GM23338 (cell line): ENCODE measurements at regions not wholly inside any gene's neighbourhood (a gene's known extent, or its start where the extent isn't known, plus 50 kb on each side); places are given as distances from the start of the nearest gene placed in this dataset.

Experiments
- ATAC-seq: fragments of 200-7000 bp; cut with Tn5 transposase; 3 replicates; pipeline ENCODE4 v1.9.1; 2020
- DNase-seq: peaks from one replicate; pipeline ENCODE4 v3.0.0-alpha.2; 2015; ENCODE audit warnings: low spot score
- H2AFZ ChIP-seq: fragments of 200-600 bp; sonication (generic); 2 replicates; pipeline ENCODE4 v1.8.0; 2016; ENCODE audit warnings: antibody characterized with exemption, mild to moderate bottlenecking, moderate library complexity
- H3F3A ChIP-seq: fragments of 200-600 bp; sonication (generic); replicated peaks from 2 replicates; pipeline ENCODE4 v1.8.0; 2017; ENCODE audit warnings: antibody characterized with exemption, mixed run types, low read depth
- H3K27ac ChIP-seq: fragments of 200-600 bp; sonication (generic); 2 replicates; pipeline ENCODE4 v1.6.1; 2016; ENCODE audit warnings: low read depth
- H3K27me3 ChIP-seq: fragments of 200-600 bp; sonication (generic); 2 replicates; pipeline ENCODE4 v1.8.0; 2016; ENCODE audit warnings: mild to moderate bottlenecking, mixed run types, moderate library complexity; ENCODE audit not compliant: insufficient read depth
- H3K36me3 ChIP-seq: fragments of 200-600 bp; sonication (generic); 2 replicates; pipeline ENCODE4 v1.8.0; 2016; ENCODE audit warnings: mild to moderate bottlenecking; ENCODE audit not compliant: insufficient read depth
- H3K4me1 ChIP-seq: fragments of 200-600 bp; sonication (generic); 2 replicates; pipeline ENCODE4 v1.8.0; 2016; ENCODE audit warnings: mild to moderate bottlenecking, moderate library complexity; ENCODE audit not compliant: insufficient read depth
- H3K4me2 ChIP-seq: fragments of 200-600 bp; sonication (generic); 2 replicates; pipeline ENCODE4 v1.7.1; 2017; ENCODE audit warnings: mixed run types
- H3K4me3 ChIP-seq: fragments of 200-600 bp; sonication (generic); 2 replicates; pipeline ENCODE4 v1.6.1; 2016; ENCODE audit warnings: mixed run types
- H3K79me2 ChIP-seq: fragments of 200-600 bp; sonication (generic); replicated peaks from 2 replicates; pipeline ENCODE4 v1.8.0; 2017; ENCODE audit warnings: mild to moderate bottlenecking; ENCODE audit not compliant: insufficient read depth
- H3K9me2 ChIP-seq: fragments of 200-600 bp; sonication (generic); 2 replicates; pipeline ENCODE4 v1.8.0; 2017; ENCODE audit not compliant: insufficient read depth
- H4K20me1 ChIP-seq: fragments of 200-600 bp; sonication (generic); replicated peaks from 2 replicates; pipeline ENCODE4 v1.8.0; 2017; ENCODE audit warnings: mild to moderate bottlenecking; ENCODE audit not compliant: insufficient read depth
- H3K27ac Mint-ChIP-seq: 2 replicates; pipeline ENCODE4 v1.8.0; 2020; ENCODE audit warnings: inconsistent platforms, mild to moderate bottlenecking, moderate library complexity, mixed read lengths
- H3K27me3 Mint-ChIP-seq: 3 replicates; pipeline ENCODE4 v1.8.0; 2022; ENCODE audit warnings: low read depth, mild to moderate bottlenecking, moderate library complexity, mixed read lengths, inconsistent platforms; ENCODE audit not compliant: insufficient read depth, poor library complexity
- H3K36me3 Mint-ChIP-seq: 3 replicates; pipeline ENCODE4 v1.8.0; 2021; ENCODE audit warnings: low read depth, mild to moderate bottlenecking, inconsistent platforms, moderate library complexity, mixed read lengths
- H3K4me1 Mint-ChIP-seq: 3 replicates; pipeline ENCODE4 v1.8.0; 2020; ENCODE audit warnings: mild to moderate bottlenecking, inconsistent platforms, mixed read lengths
- H3K4me3 Mint-ChIP-seq: 3 replicates; pipeline ENCODE4 v1.8.0; 2021; ENCODE audit warnings: moderate library complexity, mild to moderate bottlenecking, inconsistent platforms, mixed read lengths
- H3K9me3 Mint-ChIP-seq: 3 replicates; pipeline ENCODE4 v1.8.0; 2020; ENCODE audit warnings: moderate library complexity, mild to moderate bottlenecking, inconsistent platforms, mixed read lengths
- CREB1 ChIP-seq: fragments of 250-450 bp; sonication (Bioruptor Pico); IDR thresholded peaks from 2 replicates; pipeline ENCODE4 v1.5.0; 2020; ENCODE audit warnings: low read depth, mild to moderate bottlenecking, moderate library complexity
- NANOG ChIP-seq: IDR thresholded peaks from 2 replicates; pipeline ENCODE4 v1.6.1; 2016; ENCODE audit warnings: antibody characterized with exemption, borderline replicate concordance
- POLR2AphosphoS5 ChIP-seq: IDR thresholded peaks from 2 replicates; pipeline ENCODE4 v1.6.1; 2016; ENCODE audit warnings: antibody characterized with exemption, low read depth
- ZNF331 ChIP-seq: fragments of 250-450 bp; sonication (Bioruptor Pico); IDR thresholded peaks from 2 replicates; pipeline ENCODE4 v1.5.0; 2020; ENCODE audit warnings: low read depth, mild to moderate bottlenecking, moderate library complexity
- TF ChIP-seq, protein P1 (sequence below): IDR thresholded peaks from one replicate; pipeline ENCODE4 v1.6.1; 2018; ENCODE audit warnings: antibody characterized with exemption; ENCODE audit not compliant: unreplicated experiment
- TF ChIP-seq, protein P2 (sequence below), 2 experiments: fragments of 200-600 bp in 1 of 2; sonication (generic) in 1 of 2; conservative IDR thresholded peaks; 2 replicates each; pipeline versions ENCODE4 v1.5.1 to v1.6.1; 2016 to 2017; ENCODE audit warnings: antibody characterized with exemption in 2 of 2, low read depth in 2 of 2, mild to moderate bottlenecking in 2 of 2, moderate library complexity in 1 of 2

DNA sequence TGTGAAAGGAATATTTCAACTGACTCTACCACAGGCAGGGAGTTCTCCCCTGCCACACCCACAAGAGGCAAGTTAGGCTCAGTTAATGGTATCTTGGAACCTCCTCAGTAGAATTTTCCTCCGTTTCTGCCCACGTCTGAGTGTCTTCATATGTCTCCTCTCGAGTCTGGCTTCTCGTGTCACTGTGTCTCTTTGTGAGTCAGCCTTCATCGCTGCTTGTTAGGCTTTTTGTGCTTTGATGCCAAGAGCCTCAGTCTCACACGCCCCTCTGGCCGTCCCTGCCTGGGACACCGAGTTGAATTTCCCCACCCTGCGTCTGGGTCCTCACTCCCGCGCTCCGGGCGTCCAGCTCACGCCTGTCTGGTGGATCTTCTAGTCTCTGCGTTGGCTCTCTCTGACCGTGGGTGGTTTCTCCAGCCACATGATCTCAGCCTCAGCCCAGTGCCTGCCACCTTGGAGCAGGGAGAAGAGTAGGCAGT is 125.7 kb upstream of the GADD45A start:
- no peaks in the 10 kb centered on the region for H3K36me3 ChIP-seq
- no peaks in the 10 kb centered on the region for H4K20me1 ChIP-seq
- H3K9me2 ChIP-seq, result no peaks in the 10 kb centered on the region
- no peaks in the 10 kb centered on the region for H3K4me1 ChIP-seq
- H3K4me3 Mint-ChIP-seq, result no peak overlapping the region
- H3K4me2 ChIP-seq, result no peak overlapping the region
- no peaks in the 10 kb centered on the region for H3F3A ChIP-seq
- H3K27ac ChIP-seq, result no peak overlapping the region
- no peaks in the 10 kb centered on the region for H3K27me3 ChIP-seq
- H3K36me3 Mint-ChIP-seq, result no peaks in the 10 kb centered on the region
- H2AFZ ChIP-seq, result peak overlapping the region; percentile 76; the same call in 1 of the 2 replicates
- H3K27me3 Mint-ChIP-seq, result peaks cover 8% of the 10 kb centered on the region
- H3K79me2 ChIP-seq, result no peaks in the 10 kb centered on the region
- peaks cover 8% of the 10 kb centered on the region; the same call in 2 of the 3 replicates for H3K4me1 Mint-ChIP-seq
- H3K27ac Mint-ChIP-seq, result no peak overlapping the region
- no peak for TF ChIP-seq POLR2AphosphoS5
- DNase-seq (peak; percentile 29), ATAC-seq (peak; percentile 11; the same call in 1 of the 3 replicates)
- H3K4me3 ChIP-seq, result no peak overlapping the region
- no peaks in the 10 kb centered on the region for H3K9me3 Mint-ChIP-seq

DNA sequence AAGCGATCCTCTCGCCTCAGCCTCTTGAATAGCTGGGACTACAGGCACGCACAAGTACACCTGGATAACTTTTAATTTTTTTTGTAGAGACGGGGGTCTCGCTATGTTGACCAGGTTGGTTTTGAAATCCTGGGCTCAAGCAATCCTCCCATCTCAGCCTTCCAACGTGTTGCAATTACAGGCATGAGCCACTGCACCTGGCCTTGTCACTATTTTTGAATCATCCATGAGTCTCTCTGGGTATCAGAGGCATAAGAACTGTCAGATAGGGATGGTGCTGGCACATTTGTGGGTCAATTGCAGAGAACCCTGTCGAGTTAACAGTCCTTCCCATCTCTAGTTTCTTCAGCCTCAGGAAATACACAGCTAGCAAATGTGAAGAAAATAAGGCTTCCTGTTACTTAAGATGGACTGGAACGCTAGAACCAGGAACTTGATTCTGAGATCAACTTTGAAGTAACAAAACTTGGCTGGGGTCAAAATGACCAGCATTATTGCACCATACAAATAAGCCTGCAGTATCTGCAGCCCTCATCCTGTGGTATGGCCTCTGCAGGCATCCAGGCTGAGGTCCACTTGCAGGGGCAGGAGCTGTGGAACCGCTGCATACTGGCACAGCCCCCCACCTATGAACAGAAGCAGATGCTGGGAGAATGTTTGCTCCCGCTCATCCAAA is 124.3 kb upstream of the GADD45A start:
- Mint-ChIP-seq H3K9me3 (peaks cover 7% of the 10 kb centered on the region; the same call in 1 of the 3 replicates), H3K4me1 (peaks cover 10% of the 10 kb centered on the region), H3K27me3 (peaks cover 4% of the 10 kb centered on the region), H3K36me3 (no peaks in the 10 kb centered on the region), H3K4me3 (no peak overlapping the region), H3K27ac (no peak overlapping the region)
- ATAC-seq (no peak), DNase-seq (no peak)
- Histone ChIP-seq H3K4me2 (no peak overlapping the region), H3K4me3 (no peak overlapping the region), H3K27me3 (no peaks in the 10 kb centered on the region), H3K27ac (no peak overlapping the region), H3K9me2 (no peaks in the 10 kb centered on the region), H3K4me1 (no peaks in the 10 kb centered on the region), H2AFZ (no peak overlapping the region), H3F3A (no peaks in the 10 kb centered on the region), H4K20me1 (no peaks in the 10 kb centered on the region), H3K36me3 (no peaks in the 10 kb centered on the region), H3K79me2 (no peaks in the 10 kb centered on the region)
- no peak for TF ChIP-seq ZNF331 (CRISPR knock-in tag)
- TF ChIP-seq, protein P1, sequence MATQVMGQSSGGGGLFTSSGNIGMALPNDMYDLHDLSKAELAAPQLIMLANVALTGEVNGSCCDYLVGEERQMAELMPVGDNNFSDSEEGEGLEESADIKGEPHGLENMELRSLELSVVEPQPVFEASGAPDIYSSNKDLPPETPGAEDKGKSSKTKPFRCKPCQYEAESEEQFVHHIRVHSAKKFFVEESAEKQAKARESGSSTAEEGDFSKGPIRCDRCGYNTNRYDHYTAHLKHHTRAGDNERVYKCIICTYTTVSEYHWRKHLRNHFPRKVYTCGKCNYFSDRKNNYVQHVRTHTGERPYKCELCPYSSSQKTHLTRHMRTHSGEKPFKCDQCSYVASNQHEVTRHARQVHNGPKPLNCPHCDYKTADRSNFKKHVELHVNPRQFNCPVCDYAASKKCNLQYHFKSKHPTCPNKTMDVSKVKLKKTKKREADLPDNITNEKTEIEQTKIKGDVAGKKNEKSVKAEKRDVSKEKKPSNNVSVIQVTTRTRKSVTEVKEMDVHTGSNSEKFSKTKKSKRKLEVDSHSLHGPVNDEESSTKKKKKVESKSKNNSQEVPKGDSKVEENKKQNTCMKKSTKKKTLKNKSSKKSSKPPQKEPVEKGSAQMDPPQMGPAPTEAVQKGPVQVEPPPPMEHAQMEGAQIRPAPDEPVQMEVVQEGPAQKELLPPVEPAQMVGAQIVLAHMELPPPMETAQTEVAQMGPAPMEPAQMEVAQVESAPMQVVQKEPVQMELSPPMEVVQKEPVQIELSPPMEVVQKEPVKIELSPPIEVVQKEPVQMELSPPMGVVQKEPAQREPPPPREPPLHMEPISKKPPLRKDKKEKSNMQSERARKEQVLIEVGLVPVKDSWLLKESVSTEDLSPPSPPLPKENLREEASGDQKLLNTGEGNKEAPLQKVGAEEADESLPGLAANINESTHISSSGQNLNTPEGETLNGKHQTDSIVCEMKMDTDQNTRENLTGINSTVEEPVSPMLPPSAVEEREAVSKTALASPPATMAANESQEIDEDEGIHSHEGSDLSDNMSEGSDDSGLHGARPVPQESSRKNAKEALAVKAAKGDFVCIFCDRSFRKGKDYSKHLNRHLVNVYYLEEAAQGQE, result no peak

DNA sequence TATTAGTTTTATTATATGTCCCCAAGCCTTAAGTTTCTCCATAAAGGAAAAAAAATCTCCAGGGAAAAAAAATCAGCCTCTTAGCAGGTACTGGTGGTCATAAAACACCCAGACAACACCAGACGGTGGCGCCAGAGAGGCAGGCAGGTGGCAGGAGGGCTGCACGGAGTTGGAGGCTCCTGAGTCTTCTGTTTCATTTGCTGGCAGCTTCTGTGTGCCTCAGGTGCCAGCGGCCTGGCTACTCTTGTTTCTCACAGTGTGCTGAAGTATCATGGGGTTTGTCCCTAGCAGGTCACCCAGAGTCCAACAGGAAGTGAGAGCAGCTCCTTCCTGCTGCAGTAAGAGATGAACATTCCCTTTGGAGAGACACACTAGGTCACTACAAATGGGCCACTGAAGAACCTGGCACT is 123.3 kb upstream of the GADD45A start:
- Histone ChIP-seq H3K27ac (no peak overlapping the region), H3K9me2 (no peaks in the 10 kb centered on the region), H3K27me3 (no peaks in the 10 kb centered on the region), H3F3A (no peaks in the 10 kb centered on the region), H3K36me3 (no peaks in the 10 kb centered on the region), H3K4me2 (no peak overlapping the region), H4K20me1 (no peaks in the 10 kb centered on the region), H3K79me2 (no peaks in the 10 kb centered on the region), H2AFZ (no peak overlapping the region), H3K4me1 (no peaks in the 10 kb centered on the region), H3K4me3 (no peak overlapping the region)
- ATAC-seq (peak; percentile 98), DNase-seq (peak; percentile 91)
- Mint-ChIP-seq H3K27ac (no peak overlapping the region), H3K27me3 (peaks cover 4% of the 10 kb centered on the region), H3K4me1 (peaks cover 8% of the 10 kb centered on the region), H3K4me3 (no peak overlapping the region), H3K36me3 (no peaks in the 10 kb centered on the region), H3K9me3 (peaks cover 7% of the 10 kb centered on the region; the same call in 1 of the 3 replicates)
- TF ChIP-seq NANOG (no peak), CREB1 (CRISPR knock-in tag) (no peak)
- TF ChIP-seq, protein P2, sequence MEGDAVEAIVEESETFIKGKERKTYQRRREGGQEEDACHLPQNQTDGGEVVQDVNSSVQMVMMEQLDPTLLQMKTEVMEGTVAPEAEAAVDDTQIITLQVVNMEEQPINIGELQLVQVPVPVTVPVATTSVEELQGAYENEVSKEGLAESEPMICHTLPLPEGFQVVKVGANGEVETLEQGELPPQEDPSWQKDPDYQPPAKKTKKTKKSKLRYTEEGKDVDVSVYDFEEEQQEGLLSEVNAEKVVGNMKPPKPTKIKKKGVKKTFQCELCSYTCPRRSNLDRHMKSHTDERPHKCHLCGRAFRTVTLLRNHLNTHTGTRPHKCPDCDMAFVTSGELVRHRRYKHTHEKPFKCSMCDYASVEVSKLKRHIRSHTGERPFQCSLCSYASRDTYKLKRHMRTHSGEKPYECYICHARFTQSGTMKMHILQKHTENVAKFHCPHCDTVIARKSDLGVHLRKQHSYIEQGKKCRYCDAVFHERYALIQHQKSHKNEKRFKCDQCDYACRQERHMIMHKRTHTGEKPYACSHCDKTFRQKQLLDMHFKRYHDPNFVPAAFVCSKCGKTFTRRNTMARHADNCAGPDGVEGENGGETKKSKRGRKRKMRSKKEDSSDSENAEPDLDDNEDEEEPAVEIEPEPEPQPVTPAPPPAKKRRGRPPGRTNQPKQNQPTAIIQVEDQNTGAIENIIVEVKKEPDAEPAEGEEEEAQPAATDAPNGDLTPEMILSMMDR (conservative IDR thresholded peaks at IDR 0.05; ENCODE audit: low read depth in 2 of 2), result peak; percentile 90 to 93
- TF ChIP-seq, protein P1, result no peak
